ENCODE measurements at regions not wholly inside any gene's neighbourhood (a gene's known extent, or its start where the extent isn't known, plus 50 kb on each side); places are given as distances from the start of the nearest gene placed in this dataset.
"Not testable (repeated sequence)": the region's sequence is repeated elsewhere in the genome, so short reads cannot be mapped to it uniquely, and the experiment has no call there.

GRCh38 chr3:11914041-11914440, 67.4 kb upstream of the TAMM41 start:
- Mint-ChIP-seq H3K36me3 (ENCODE audit: low read depth) (no peaks in the 10 kb centered on the region), H3K9me3 (no peaks in the 10 kb centered on the region), H3K27ac (no peak overlapping the region), H3K4me1 (ENCODE audit: low read depth) (no peaks in the 10 kb centered on the region), H3K4me3 (no peak overlapping the region), H3K27me3 (no peaks in the 10 kb centered on the region)
- no peak for ATAC-seq
- ChIA-PET POLR2A (no interaction called here), CTCF (no interaction called here)
- intact Hi-C loops (cut with micrococcal nuclease): loop anchor here (10.0 kb wide), 1 partner anchor 961 kb away; no protein-coding TSS in a partner anchor
- TF ChIP-seq, protein P1, sequence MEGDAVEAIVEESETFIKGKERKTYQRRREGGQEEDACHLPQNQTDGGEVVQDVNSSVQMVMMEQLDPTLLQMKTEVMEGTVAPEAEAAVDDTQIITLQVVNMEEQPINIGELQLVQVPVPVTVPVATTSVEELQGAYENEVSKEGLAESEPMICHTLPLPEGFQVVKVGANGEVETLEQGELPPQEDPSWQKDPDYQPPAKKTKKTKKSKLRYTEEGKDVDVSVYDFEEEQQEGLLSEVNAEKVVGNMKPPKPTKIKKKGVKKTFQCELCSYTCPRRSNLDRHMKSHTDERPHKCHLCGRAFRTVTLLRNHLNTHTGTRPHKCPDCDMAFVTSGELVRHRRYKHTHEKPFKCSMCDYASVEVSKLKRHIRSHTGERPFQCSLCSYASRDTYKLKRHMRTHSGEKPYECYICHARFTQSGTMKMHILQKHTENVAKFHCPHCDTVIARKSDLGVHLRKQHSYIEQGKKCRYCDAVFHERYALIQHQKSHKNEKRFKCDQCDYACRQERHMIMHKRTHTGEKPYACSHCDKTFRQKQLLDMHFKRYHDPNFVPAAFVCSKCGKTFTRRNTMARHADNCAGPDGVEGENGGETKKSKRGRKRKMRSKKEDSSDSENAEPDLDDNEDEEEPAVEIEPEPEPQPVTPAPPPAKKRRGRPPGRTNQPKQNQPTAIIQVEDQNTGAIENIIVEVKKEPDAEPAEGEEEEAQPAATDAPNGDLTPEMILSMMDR (IDR thresholded peaks at IDR 0.05): no peak
- DNase-seq: no peak

- H3K27me3 Mint-ChIP-seq: no peaks in the 10 kb centered on the region
- H3K27ac Mint-ChIP-seq: no peak overlapping the region
- intact Hi-C loops (cut with micrococcal nuclease): loop anchor here (10.0 kb wide), 1 partner anchor 960 kb away; no protein-coding TSS in a partner anchor
- TF ChIP-seq, protein P1 (IDR thresholded peaks at IDR 0.05): no peak
- ChIA-PET POLR2A (no interaction called here), CTCF (no interaction called here)
- H3K4me1 Mint-ChIP-seq (ENCODE audit: low read depth): no peaks in the 10 kb centered on the region
- H3K9me3 Mint-ChIP-seq: no peaks in the 10 kb centered on the region
- DNase-seq: no peak
- no peak overlapping the region for H3K4me3 Mint-ChIP-seq
- ATAC-seq: no peak
- no peaks in the 10 kb centered on the region for H3K36me3 Mint-ChIP-seq (ENCODE audit: low read depth)
Measured at GRCh38 chr3:11914651-11915050, 68.0 kb upstream of the TAMM41 start.

DNA sequence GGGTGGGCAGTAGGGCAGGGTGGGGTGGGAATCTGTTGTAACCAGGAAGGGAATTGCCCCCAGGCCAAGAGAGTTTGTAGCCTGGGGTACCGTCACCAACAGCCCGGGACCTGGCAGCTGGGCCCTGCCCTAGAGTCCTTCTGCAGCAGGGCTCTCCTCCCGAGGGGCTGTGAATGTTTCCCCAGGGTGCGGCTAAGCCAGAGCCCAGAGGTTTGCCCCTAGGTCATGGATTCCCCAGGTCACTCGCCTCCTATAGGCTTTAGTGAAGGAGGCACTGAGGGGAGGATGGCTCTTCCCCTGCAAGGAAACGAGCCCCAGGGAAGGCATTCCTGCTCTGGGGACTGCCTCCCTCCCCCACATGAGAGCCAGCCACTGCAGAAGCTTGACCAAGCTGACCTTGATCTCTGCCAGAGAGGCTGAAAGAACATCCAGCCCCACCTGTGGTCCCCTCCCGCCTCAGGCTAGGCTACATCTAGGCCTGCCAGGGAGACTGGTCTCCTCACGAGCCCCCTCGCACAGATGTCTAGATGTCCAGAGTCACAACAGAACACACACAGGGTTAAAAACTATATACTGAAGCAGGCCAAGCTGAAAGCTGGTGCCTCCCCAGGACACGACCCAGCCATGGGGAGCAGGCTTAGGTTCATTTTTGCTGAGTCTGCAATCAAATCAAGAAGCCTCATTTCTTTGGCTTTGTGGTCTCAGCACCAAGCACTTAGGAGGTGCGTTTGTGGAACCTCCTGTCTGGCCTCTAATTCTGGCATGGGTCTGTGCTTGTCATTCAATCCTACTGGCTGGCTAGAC, 69.1 kb upstream of the TAMM41 start:
- no peak for ATAC-seq
- Mint-ChIP-seq H3K27ac (no peak overlapping the region), H3K4me3 (no peak overlapping the region), H3K36me3 (ENCODE audit: low read depth) (no peaks in the 10 kb centered on the region), H3K4me1 (ENCODE audit: low read depth) (no peaks in the 10 kb centered on the region), H3K27me3 (no peaks in the 10 kb centered on the region), H3K9me3 (no peaks in the 10 kb centered on the region)
- DNase-seq: no peak
- TF ChIP-seq, protein P1 (IDR thresholded peaks at IDR 0.05): no peak
- intact Hi-C loops (cut with micrococcal nuclease): loop anchor here (10.0 kb wide), 1 partner anchor 959 kb away; no protein-coding TSS in a partner anchor
- ChIA-PET CTCF (no interaction called here), POLR2A (no interaction called here)

DNA sequence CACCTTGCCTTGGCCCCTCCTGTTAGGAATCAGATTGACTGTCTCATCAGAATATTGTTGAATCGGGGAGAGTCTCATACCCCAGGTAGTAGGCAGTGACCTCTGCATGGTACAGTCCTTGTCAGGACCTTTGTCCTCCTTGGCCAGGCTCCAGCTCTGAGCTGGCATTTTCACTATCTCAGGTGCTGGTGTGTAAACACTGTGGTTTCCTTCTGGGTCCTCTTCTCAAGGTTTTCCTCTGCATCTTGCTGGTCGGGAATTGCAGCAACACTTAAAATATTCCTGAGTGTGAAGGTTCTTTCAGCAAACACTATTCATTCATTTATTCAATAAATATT, 69.7 kb upstream of the TAMM41 start:
- POLR2A ChIA-PET, H3K27me3 Mint-ChIP-seq: not testable (repeated sequence)

DNA sequence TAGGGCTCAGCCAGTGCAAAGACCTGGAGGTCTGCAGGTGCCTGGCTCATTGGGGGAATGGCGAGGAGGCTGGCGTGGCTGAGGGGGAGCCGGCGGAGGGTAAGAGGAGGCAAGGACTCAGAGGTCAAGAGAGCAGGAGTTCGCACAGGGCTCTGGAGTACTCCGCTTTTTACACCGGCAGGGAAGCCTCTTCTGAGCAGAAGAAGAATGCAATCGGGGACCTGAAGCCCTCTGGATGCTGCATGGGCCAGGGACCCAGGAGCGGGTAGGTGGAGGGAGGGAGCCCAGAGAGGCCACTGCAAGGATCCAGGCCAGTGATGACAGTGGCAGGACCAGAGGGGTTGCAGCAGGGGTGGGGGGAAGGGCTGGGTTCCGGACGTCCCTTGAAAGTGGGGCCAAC, 70.4 kb upstream of the TAMM41 start:
- POLR2A ChIA-PET: no interaction called here
- no peaks in the 10 kb centered on the region for H3K4me1 Mint-ChIP-seq (ENCODE audit: low read depth)
- CTCF ChIA-PET: no interaction called here
- no peak for DNase-seq
- H3K4me3 Mint-ChIP-seq: no peak overlapping the region
- no peak for ATAC-seq
- no peak overlapping the region for H3K27ac Mint-ChIP-seq
- TF ChIP-seq, protein P1 (IDR thresholded peaks at IDR 0.05): no peak
- H3K9me3 Mint-ChIP-seq: no peaks in the 10 kb centered on the region
- no peaks in the 10 kb centered on the region for H3K36me3 Mint-ChIP-seq (ENCODE audit: low read depth)
- H3K27me3 Mint-ChIP-seq: no peaks in the 10 kb centered on the region
- intact Hi-C loops (cut with micrococcal nuclease): loop anchor here (10.0 kb wide), 1 partner anchor 958 kb away; no protein-coding TSS in a partner anchor

More for the DNA sequence above, 69.7 kb upstream of the TAMM41 start:
- H3K27ac Mint-ChIP-seq; H3K36me3 Mint-ChIP-seq (ENCODE audit: low read depth); ATAC-seq; DNase-seq; H3K4me3 Mint-ChIP-seq; CTCF ChIA-PET; H3K4me1 Mint-ChIP-seq (ENCODE audit: low read depth); H3K9me3 Mint-ChIP-seq: not testable (repeated sequence)
- intact Hi-C loops (cut with micrococcal nuclease): loop anchor here (10.0 kb wide), 1 partner anchor 958 kb away; no protein-coding TSS in a partner anchor

Measured in activated CD8-positive, alpha-beta T cell treated with anti-CD3 and anti-CD28 coated beads for 36 hours (primary cell).